HG02973 (cell line): ENCODE measurements at regions not wholly inside any gene's neighbourhood (a gene's known extent, or its start where the extent isn't known, plus 50 kb on each side); places are given as distances from the start of the nearest gene placed in this dataset.

Experiments used
- ATAC-seq: cut with Tn5 transposase; IDR thresholded peaks from one replicate; pipeline ENCODE4 v1.9.1; 2021; ENCODE audit warnings: moderate library complexity; ENCODE audit not compliant: unreplicated experiment

GRCh38 chr3:72336114-72336651 is 512.1 kb downstream of the SHQ1 start:
- no peak for ATAC-seq

- no peak for ATAC-seq
Observed at GRCh38 chr3:72335458-72336095, 512.7 kb downstream of the SHQ1 start.

GRCh38 chr3:72334681-72335457 is 513.4 kb downstream of the SHQ1 start:
- ATAC-seq, result no peak

- ATAC-seq, result no peak
Observed at GRCh38 chr3:72332689-72333088, 515.6 kb downstream of the SHQ1 start.

GRCh38 chr3:72332036-72332435 is 516.2 kb downstream of the SHQ1 start:
- ATAC-seq, result no peak

- ATAC-seq, result no peak
Observed at GRCh38 chr3:72331076-72331475, 517.2 kb downstream of the SHQ1 start.

GRCh38 chr3:72329354-72329753 is 518.9 kb downstream of the SHQ1 start:
- no peak for ATAC-seq

- ATAC-seq, result no peak
Observed at GRCh38 chr3:72328755-72329277, 519.4 kb downstream of the SHQ1 start.

- ATAC-seq, result no peak
Observed at GRCh38 chr3:72327008-72327407, 521.2 kb downstream of the SHQ1 start.

GRCh38 chr3:72324253-72324811 is 523.9 kb downstream of the SHQ1 start:
- no peak for ATAC-seq

GRCh38 chr3:72323773-72324172 is 524.5 kb downstream of the SHQ1 start:
- no peak for ATAC-seq

- ATAC-seq, result no peak
Observed at GRCh38 chr3:72322264-72322976, 525.8 kb downstream of the SHQ1 start.

GRCh38 chr3:72320955-72321303 is 527.3 kb downstream of the SHQ1 start:
- no peak for ATAC-seq

- no peak for ATAC-seq
Observed at GRCh38 chr3:72320095-72320954, 527.9 kb downstream of the SHQ1 start.

GRCh38 chr3:72319194-72320094 is 528.8 kb downstream of the SHQ1 start:
- no peak for ATAC-seq

- ATAC-seq, result no peak
Observed at GRCh38 chr3:72318504-72319193, 529.6 kb downstream of the SHQ1 start.

- ATAC-seq, result no peak
Observed at GRCh38 chr3:72317491-72317890, 530.8 kb downstream of the SHQ1 start.

- ATAC-seq, result no peak
Observed at GRCh38 chr3:72316501-72317279, 531.6 kb downstream of the SHQ1 start.
